GM18870 (cell line): ENCODE measurements at regions not wholly inside any gene's neighbourhood (a gene's known extent, or its start where the extent isn't known, plus 50 kb on each side); places are given as distances from the start of the nearest gene placed in this dataset.
"Not testable (repeated sequence)": the region's sequence is repeated elsewhere in the genome, so short reads cannot be mapped to it uniquely, and the experiment has no call there.

Source experiments
- ATAC-seq: cut with Tn5 transposase; IDR thresholded peaks from one replicate; pipeline ENCODE4 v1.9.1; 2021; ENCODE audit warnings: moderate library complexity; ENCODE audit not compliant: unreplicated experiment

GRCh38 chr6:144566868-144567615 lies 281.9 kb downstream of the UTRN start:
- ATAC-seq = no peak

- no peak for ATAC-seq
Measured at GRCh38 chr6:144568241-144568640, 283.1 kb downstream of the UTRN start.

- not testable (repeated sequence) for ATAC-seq
Measured at GRCh38 chr6:144572541-144572940, 287.4 kb downstream of the UTRN start.

GRCh38 chr6:144574796-144575195 lies 289.7 kb downstream of the UTRN start:
- ATAC-seq = no peak

GRCh38 chr6:144575327-144575726 lies 290.2 kb downstream of the UTRN start:
- ATAC-seq = no peak

GRCh38 chr6:144576871-144577270 lies 291.7 kb downstream of the UTRN start:
- ATAC-seq = no peak

- ATAC-seq = no peak
Measured at GRCh38 chr6:144578385-144579350, 293.5 kb downstream of the UTRN start.

- no peak for ATAC-seq
Measured at GRCh38 chr6:144580039-144580438, 294.9 kb downstream of the UTRN start.

GRCh38 chr6:144580771-144581170 lies 295.6 kb downstream of the UTRN start:
- ATAC-seq = no peak

GRCh38 chr6:144581812-144582537 lies 296.8 kb downstream of the UTRN start:
- ATAC-seq = no peak

- ATAC-seq = peak; percentile 96
Measured at GRCh38 chr6:144582939-144583613, 297.9 kb downstream of the UTRN start.

GRCh38 chr6:144583614-144583954 lies 298.4 kb downstream of the UTRN start:
- no peak for ATAC-seq

- ATAC-seq = no peak
Measured at GRCh38 chr6:144585217-144585814, 300.2 kb downstream of the UTRN start.

GRCh38 chr6:144586986-144587385 lies 301.9 kb downstream of the UTRN start:
- no peak for ATAC-seq

- peak; percentile 89 for ATAC-seq
Measured at GRCh38 chr6:144588697-144589325, 303.7 kb downstream of the UTRN start.

GRCh38 chr6:144590532-144590931 lies 305.4 kb downstream of the UTRN start:
- ATAC-seq = no peak

GRCh38 chr6:144593392-144593791 lies 308.3 kb downstream of the UTRN start:
- no peak for ATAC-seq

GRCh38 chr6:144594585-144594984 lies 309.4 kb downstream of the UTRN start:
- no peak for ATAC-seq

- ATAC-seq = no peak
Measured at GRCh38 chr6:144595266-144595665, 310.1 kb downstream of the UTRN start.

- no peak for ATAC-seq
Measured at GRCh38 chr6:144597511-144597910, 312.4 kb downstream of the UTRN start.
